K562 (cell line): ENCODE measurements at regions not wholly inside any gene's neighbourhood (a gene's known extent, or its start where the extent isn't known, plus 50 kb on each side); places are given as distances from the start of the nearest gene placed in this dataset.

Source experiments
- ATAC-seq: fragments of 200-7000 bp; cut with Tn5 transposase; 3 replicates; pipeline ENCODE4 v1.9.1; 2020; ENCODE audit warnings: moderate library complexity
- BruUV-seq: library from RNA; stranded (reverse); fragments of 400-500 nt; replicated peaks from 2 replicates; lab custom pipeline; 2021; lab: Mats Ljungman, UMichigan
- CTCF ChIA-PET: fragments of 300-600 bp; formaldehyde crosslinking; extraction: SDS; loops from one replicate; lab custom pipeline; 2021; ENCODE audit warnings: low intra/inter-chr PET ratio; lab: Yijun Ruan, JAX
- POLR2A ChIA-PET: fragments of 300-600, 350-650 bp; sonication (Branson Sonifier 250); formaldehyde crosslinking; extraction: SDS; loops from one replicate; lab custom pipeline; 2021; ENCODE audit warnings: antibody characterized with exemption, inconsistent platforms; lab: Yijun Ruan, JAX
- DNase-seq, 4 experiments: peaks; one replicate each; pipeline versions ENCODE4 v3.0.0 to v3.0.0-alpha.2; 2011 to 2018; ENCODE audit warnings: low spot score in 3 of 4, mixed read lengths in 3 of 4; ENCODE audit errors: extremely low read depth in 1 of 4
- FAIRE-seq: peaks from 2 replicates; lab custom pipeline; 2011; peaks lifted over from hg19 to GRCh38; lab: Jason Lieb, UNC
- H2AFZ ChIP-seq: 2 replicates; pipeline ENCODE4 v1.6.0; 2011; ENCODE audit warnings: low read depth, low read length, control low read depth, inconsistent platforms
- H3K27ac ChIP-seq: fragments of 200-600 bp; 3 replicates; pipeline ENCODE4 v1.8.0; 2011; ENCODE audit warnings: low read depth, mild to moderate bottlenecking, control low read depth, inconsistent platforms, low read length, moderate library complexity, mixed read lengths; ENCODE audit errors: extremely low read depth
- H3K27me3 ChIP-seq, 2 experiments: fragments of 300-600 bp in 1 of 2; 2 replicates in 1 of 2; 3 replicates in 1 of 2; pipeline versions ENCODE4 v1.6.0 to v1.8.0; 2011; ENCODE audit warnings: inconsistent platforms in 2 of 2, low read length in 2 of 2, mild to moderate bottlenecking in 1 of 2, mixed read lengths in 1 of 2, moderate library complexity in 1 of 2; ENCODE audit not compliant: control insufficient read depth in 2 of 2, insufficient read depth in 2 of 2
- H3K36me3 ChIP-seq: fragments of 300-600 bp; 3 replicates; pipeline ENCODE4 v1.8.0; 2011; ENCODE audit warnings: mild to moderate bottlenecking, low read length, inconsistent platforms; ENCODE audit not compliant: control insufficient read depth, insufficient read depth
- H3K4me1 ChIP-seq, 2 experiments: fragments of 200-600 bp in 1 of 2; replicated peaks in 1 of 2; 2 replicates in 1 of 2; 3 replicates in 1 of 2; pipeline versions ENCODE4 v1.5.1 to v1.8.0; 2011; ENCODE audit warnings: inconsistent platforms in 2 of 2, low read length in 2 of 2, mild to moderate bottlenecking in 1 of 2, mixed read lengths in 1 of 2, moderate library complexity in 1 of 2; ENCODE audit not compliant: control insufficient read depth in 2 of 2, insufficient read depth in 2 of 2
- H3K4me2 ChIP-seq: 2 replicates; pipeline ENCODE4 v1.6.1; 2011; ENCODE audit warnings: low read length, control low read depth, inconsistent platforms, mixed read lengths; ENCODE audit not compliant: insufficient read depth
- H3K4me3 ChIP-seq: fragments of 200-600 bp; sonication (generic), shearing (Covaris generic); 2 replicates; pipeline ENCODE4 v1.5.1; 2016; ENCODE audit warnings: control low read depth, inconsistent platforms
- H3K79me2 ChIP-seq: fragments of 200-600 bp; 3 replicates; pipeline ENCODE4 v1.8.0; 2011; ENCODE audit warnings: low read length, inconsistent platforms; ENCODE audit not compliant: control insufficient read depth, insufficient read depth
- H3K9ac ChIP-seq, 2 experiments: 2 replicates each; pipeline versions ENCODE4 v1.6.0 to v1.6.1; 2011; ENCODE audit warnings: low read depth in 2 of 2, low read length in 2 of 2, control low read depth in 1 of 2, inconsistent platforms in 1 of 2, mild to moderate bottlenecking in 1 of 2, mixed read lengths in 1 of 2; ENCODE audit not compliant: insufficient read depth in 1 of 2
- H3K9me1 ChIP-seq: one replicate; pipeline ENCODE4 v1.6.0; 2011; ENCODE audit warnings: inconsistent platforms, mild to moderate bottlenecking, low read length, moderate library complexity; ENCODE audit not compliant: control insufficient read depth, insufficient read depth
- H3K9me3 ChIP-seq: replicated peaks from 2 replicates; pipeline ENCODE4 v1.5.1; 2011; ENCODE audit warnings: low read depth, low read length, inconsistent platforms; ENCODE audit not compliant: control insufficient read depth, insufficient read depth
- H4K20me1 ChIP-seq: replicated peaks from 2 replicates; pipeline ENCODE4 v1.6.1; 2011; ENCODE audit warnings: low read length, inconsistent platforms, mixed read lengths; ENCODE audit not compliant: control insufficient read depth, insufficient read depth
- FOXP4 ChIP-seq: sonication (generic); formaldehyde crosslinking; IDR thresholded peaks from 2 replicates; pipeline ENCODE4 v1.8.0; 2022; ENCODE audit warnings: mild to moderate bottlenecking, missing genetic modification reagents, borderline replicate concordance
- MCM5 ChIP-seq: fragments of 450-650 bp; IDR thresholded peaks from 2 replicates; pipeline ENCODE4 v1.6.1; 2016; ENCODE audit warnings: low read depth
- WGBS: fragments of 100-300 bp; shearing (Covaris generic); methylation state at CpG from one replicate; pipeline ENCODE4 v1.1.6; 2016; ENCODE audit warnings: low coverage, mixed read lengths; ENCODE audit not compliant: insufficient coverage; ENCODE audit errors: missing lambda C conversion rate; 5-methylcytosine and 5-hydroxymethylcytosine counted together
- in situ Hi-C: fragments of 300-500 bp; cut with MboI; formaldehyde crosslinking; loops from 4 replicates; pipeline ENCODE4 v1.15.0; 2018; ENCODE audit warnings: inconsistent platforms, mixed read lengths
- intact Hi-C: fragments of 100-400 bp; cut with micrococcal nuclease; formaldehyde crosslinking; loops from 2 replicates; pipeline ENCODE4 v1.14.2; 2022

GRCh38 chr16:50888486-50889261 lies 146.8 kb downstream of the CYLD start:
- intact Hi-C loops, result no loop called here
- H3K9me3 ChIP-seq, result no peaks in the 10 kb centered on the region
- no peaks in the 10 kb centered on the region; a peak in 2 of 5 replicates for H3K27me3 ChIP-seq
- no peaks in the 10 kb centered on the region for H4K20me1 ChIP-seq
- no peak overlapping the region for H3K27ac ChIP-seq
- no peaks in the 10 kb centered on the region for H3K9me1 ChIP-seq
- POLR2A ChIA-PET, result interaction anchor here (0.6 to 1.2 kb wide), 3 partner anchors 13 to 325 kb away, joined by 3 read pairs; no protein-coding TSS in a partner anchor
- no TSS peak for BruUV-seq
- no peak overlapping the region for H3K9ac ChIP-seq
- no peaks in the 10 kb centered on the region for H3K36me3 ChIP-seq
- CTCF ChIA-PET, result no interaction called here
- H3K4me1 ChIP-seq, result no peaks in the 10 kb centered on the region
- WGBS, result 0% methylated on average over 9 of the region's 9 CpGs
- in situ Hi-C loops, result no loop called here
- TF ChIP-seq FOXP4 (CRISPR knock-in tag) (no peak), MCM5 (no peak)
- no peak for DNase-seq
- H3K4me3 ChIP-seq, result no peak overlapping the region
- no peak overlapping the region for H3K4me2 ChIP-seq
- no peak for ATAC-seq
- H2AFZ ChIP-seq, result no peak overlapping the region
- FAIRE-seq, result no peak
- no peaks in the 10 kb centered on the region for H3K79me2 ChIP-seq
